ENCODE measurements at regions not wholly inside any gene's neighbourhood (a gene's known extent, or its start where the extent isn't known, plus 50 kb on each side); places are given as distances from the start of the nearest gene placed in this dataset.
A peak's percentile ranks its signal among the peaks of the same experiment; 100 is the strongest.

DNA sequence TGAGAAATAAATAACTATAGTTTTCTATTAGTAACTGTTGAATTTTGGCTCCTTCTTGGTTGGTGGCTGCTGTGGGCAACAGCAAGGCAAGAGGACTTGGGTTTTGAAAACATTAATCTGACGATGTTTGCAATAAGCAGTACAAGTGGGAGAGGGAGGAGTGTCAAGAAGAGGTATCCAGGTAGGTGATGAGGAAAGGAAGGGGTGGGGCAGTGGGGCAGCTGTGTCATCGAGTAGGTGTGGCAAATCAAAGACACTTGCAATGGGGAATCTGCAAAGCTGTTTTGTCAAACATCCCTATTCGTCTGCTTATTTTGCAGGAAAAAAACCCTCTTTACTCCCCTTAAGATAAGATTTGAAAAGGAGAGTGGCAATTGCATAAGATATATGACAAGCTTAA, 171.9 kb upstream of the MAP3K7 start:
- Histone ChIP-seq H3K56ac (ENCODE audit: insufficient read length, low read depth, low read length) (no peak overlapping the region), H3K9me3 (ENCODE audit: control insufficient read depth, low read depth, low read length) (no peaks in the 10 kb centered on the region), H3K4ac (ENCODE audit: low read depth, low read length) (no peak overlapping the region), H3K79me1 (ENCODE audit: insufficient read depth, low read depth, low read length, poor library complexity, severe bottlenecking) (no peaks in the 10 kb centered on the region), H2BK12ac (ENCODE audit: insufficient read length, low read depth, low read length) (no peak overlapping the region), H4K8ac (replicated peaks; ENCODE audit: insufficient read length, low read depth, low read length) (no peak overlapping the region), H3K79me2 (ENCODE audit: insufficient read depth, low read length) (no peaks in the 10 kb centered on the region), H2BK20ac (ENCODE audit: low read depth, low read length, poor library complexity, severe bottlenecking) (no peak overlapping the region), H3K27me3 (ENCODE audit: insufficient read depth, low read length) (no peaks in the 10 kb centered on the region), H2AFZ (ENCODE audit: low read length) (no peak overlapping the region), H4K91ac (ENCODE audit: insufficient read length, low read depth, low read length) (no peak overlapping the region), H2BK5ac (ENCODE audit: insufficient read length, low read length) (no peak overlapping the region), H3K23ac (ENCODE audit: insufficient read length, low read depth, low read length) (no peak overlapping the region), H2BK15ac (ENCODE audit: low read depth, low read length) (no peak overlapping the region), H2BK120ac (ENCODE audit: low read depth, low read length, poor library complexity, severe bottlenecking) (no peak overlapping the region), H3K14ac (ENCODE audit: insufficient read depth, low read length) (no peak overlapping the region), H3K23me2 (ENCODE audit: insufficient read length, low read depth, low read length, poor library complexity, severe bottlenecking) (no peaks in the 10 kb centered on the region), H4K20me1 (ENCODE audit: control insufficient read depth, insufficient read depth, insufficient read length) (no peaks in the 10 kb centered on the region), H3K27ac (ENCODE audit: insufficient read length, low read depth, low read length) (no peak overlapping the region), H2AK5ac (ENCODE audit: insufficient read length, low read length) (no peak overlapping the region), H3K9ac (ENCODE audit: extremely low read depth, insufficient read length, low read length) (no peak overlapping the region), H3K4me2 (ENCODE audit: insufficient read depth, insufficient read length, low read length) (no peak overlapping the region), H3K18ac (ENCODE audit: insufficient read length, low read depth, low read length) (no peak overlapping the region), H3K4me1 (ENCODE audit: insufficient read depth, low read length) (no peaks in the 10 kb centered on the region), H3T11ph (ENCODE audit: low read length) (no peak overlapping the region), H4K5ac (ENCODE audit: insufficient read length, low read depth, low read length) (no peak overlapping the region)
- no CpG with 5 or more reads among the region's 3 CpGs for WGBS (ENCODE audit: extremely low coverage, insufficient read length, low lambda C conversion rate)
- DNase-seq = peak; percentile 56
- H3K27ac Mint-ChIP-seq = no peak overlapping the region
- no peak overlapping the region for H3K4me3 Mint-ChIP-seq
- H3K9me3 Mint-ChIP-seq = no peaks in the 10 kb centered on the region; a peak in 1 of 5 replicates
- H3K4me1 Mint-ChIP-seq = peaks cover 9 to 14% of the 10 kb centered on the region in 2 experiments
- TF ChIP-seq, protein P1, sequence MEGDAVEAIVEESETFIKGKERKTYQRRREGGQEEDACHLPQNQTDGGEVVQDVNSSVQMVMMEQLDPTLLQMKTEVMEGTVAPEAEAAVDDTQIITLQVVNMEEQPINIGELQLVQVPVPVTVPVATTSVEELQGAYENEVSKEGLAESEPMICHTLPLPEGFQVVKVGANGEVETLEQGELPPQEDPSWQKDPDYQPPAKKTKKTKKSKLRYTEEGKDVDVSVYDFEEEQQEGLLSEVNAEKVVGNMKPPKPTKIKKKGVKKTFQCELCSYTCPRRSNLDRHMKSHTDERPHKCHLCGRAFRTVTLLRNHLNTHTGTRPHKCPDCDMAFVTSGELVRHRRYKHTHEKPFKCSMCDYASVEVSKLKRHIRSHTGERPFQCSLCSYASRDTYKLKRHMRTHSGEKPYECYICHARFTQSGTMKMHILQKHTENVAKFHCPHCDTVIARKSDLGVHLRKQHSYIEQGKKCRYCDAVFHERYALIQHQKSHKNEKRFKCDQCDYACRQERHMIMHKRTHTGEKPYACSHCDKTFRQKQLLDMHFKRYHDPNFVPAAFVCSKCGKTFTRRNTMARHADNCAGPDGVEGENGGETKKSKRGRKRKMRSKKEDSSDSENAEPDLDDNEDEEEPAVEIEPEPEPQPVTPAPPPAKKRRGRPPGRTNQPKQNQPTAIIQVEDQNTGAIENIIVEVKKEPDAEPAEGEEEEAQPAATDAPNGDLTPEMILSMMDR (conservative IDR thresholded peaks at IDR 0.05) = no peak
- H3K36me3 Mint-ChIP-seq (ENCODE audit: insufficient read depth in 1 of 3, low read depth in 3 of 3) = no peaks in the 10 kb centered on the region
- no peaks in the 10 kb centered on the region for H3K27me3 Mint-ChIP-seq (ENCODE audit: low read depth)

All from H9 (cell line).